B cell (primary cell): ENCODE measurements at regions not wholly inside any gene's neighbourhood (a gene's known extent, or its start where the extent isn't known, plus 50 kb on each side); places are given as distances from the start of the nearest gene placed in this dataset.
"Not testable (repeated sequence)": the region's sequence is repeated elsewhere in the genome, so short reads cannot be mapped to it uniquely, and the experiment has no call there.

ENCODE experiments used
- ATAC-seq: fragments of 200-7000 bp; cut with Tn5 transposase; one replicate; pipeline ENCODE4 v1.10.0; 2021; ENCODE audit warnings: low read depth, mild to moderate bottlenecking, moderate number of reproducible peaks, moderate library complexity
- CTCF ChIA-PET: fragments of 350-600 bp; sonication (Branson Sonifier 250); formaldehyde crosslinking; loops from one replicate; lab custom pipeline; 2021; ENCODE audit warnings: antibody characterized with exemption, inconsistent platforms; lab: Charles Lee
- POLR2A ChIA-PET: fragments of 350-600 bp; sonication (Branson Sonifier 250); formaldehyde crosslinking; loops from one replicate; lab custom pipeline; 2021; ENCODE audit warnings: antibody characterized with exemption; lab: Charles Lee
- DNase-seq: peaks from one replicate; pipeline ENCODE4 v3.0.0; 2013
- H2AFZ ChIP-seq: 2 replicates; pipeline ENCODE4 v1.6.1; 2012; ENCODE audit warnings: mild to moderate bottlenecking, low read depth, low read length; ENCODE audit not compliant: insufficient read depth, poor library complexity, severe bottlenecking
- H3K27ac ChIP-seq, 2 donors: 1 replicate in 1 of 2; 2 replicates in 1 of 2; pipeline ENCODE4 v1.5.1; 2012 to 2013; ENCODE audit warnings: low read length in 2 of 2, mild to moderate bottlenecking in 2 of 2, moderate library complexity in 1 of 2
- H3K27me3 ChIP-seq, 4 experiments: fragments of 200-600 bp in 1 of 4; sonication (generic) in 1 of 4; replicated peaks in 1 of 4; 1 replicate in 2 of 4; 2 replicates in 2 of 4; pipeline versions ENCODE4 v1.6.1 to v1.7.0; 2013 to 2016; ENCODE audit warnings: low read length in 3 of 4, mild to moderate bottlenecking in 2 of 4, mixed read lengths in 1 of 4, moderate library complexity in 1 of 4; ENCODE audit not compliant: insufficient read depth in 4 of 4, control insufficient read depth in 3 of 4; ENCODE audit errors: control extremely low read depth in 1 of 4
- H3K36me3 ChIP-seq, 2 experiments: replicated peaks in 1 of 2; 1 replicate in 1 of 2; 2 replicates in 1 of 2; pipeline versions ENCODE4 v1.6.1 to v1.7.1; 2013; ENCODE audit warnings: low read length in 1 of 2; ENCODE audit not compliant: insufficient read depth in 2 of 2, control insufficient read depth in 1 of 2; ENCODE audit errors: control extremely low read depth in 1 of 2, extremely low read depth in 1 of 2
- H3K4me1 ChIP-seq, 2 donors: fragments of 200-600 bp in 1 of 2; sonication (generic) in 1 of 2; 1 replicate in 1 of 2; 2 replicates in 1 of 2; pipeline versions ENCODE4 v1.5.1 to v1.6.1; 2013 to 2017; ENCODE audit warnings: low read length in 2 of 2; ENCODE audit not compliant: control insufficient read depth in 2 of 2, insufficient read depth in 2 of 2
- H3K4me2 ChIP-seq: replicated peaks from 2 replicates; pipeline ENCODE3; 2012; ENCODE audit warnings: mild to moderate bottlenecking, low read depth, low read length; ENCODE audit not compliant: poor library complexity, severe bottlenecking
- H3K4me3 ChIP-seq, 5 experiments: fragments of 200-600 bp in 1 of 5; sonication (generic) in 1 of 5; 1 replicate in 3 of 5; 2 replicates in 2 of 5; pipeline versions ENCODE4 v1.5.1 to v1.7.0; 2011 to 2016; ENCODE audit warnings: low read length in 4 of 5, mild to moderate bottlenecking in 4 of 5, low read depth in 2 of 5, control low read depth in 1 of 5, moderate library complexity in 1 of 5; ENCODE audit not compliant: insufficient read depth in 1 of 5; ENCODE audit errors: control extremely low read depth in 1 of 5, extremely low read depth in 1 of 5
- H3K79me2 ChIP-seq: fragments of 200-600 bp; sonication (generic); one replicate; pipeline ENCODE4 v1.6.0; 2016; ENCODE audit warnings: low read length; ENCODE audit not compliant: control insufficient read depth, insufficient read depth
- H3K9ac ChIP-seq: fragments of 200-600 bp; sonication (generic); 2 replicates; pipeline ENCODE4 v1.6.1; 2017; ENCODE audit warnings: mild to moderate bottlenecking, low read length, moderate library complexity
- H3K9me3 ChIP-seq, 3 donors: one replicate each; pipeline versions ENCODE4 v1.6.1 to v1.7.1; 2013; ENCODE audit warnings: low read length in 2 of 3; ENCODE audit not compliant: control insufficient read depth in 2 of 3, insufficient read depth in 1 of 3; ENCODE audit errors: control extremely low read depth in 1 of 3
- H4K20me1 ChIP-seq: 2 replicates; pipeline ENCODE4 v1.6.0; 2012; ENCODE audit warnings: mild to moderate bottlenecking, low read length; ENCODE audit not compliant: insufficient read depth, control insufficient read depth, poor library complexity, severe bottlenecking
- H3K27ac Mint-ChIP-seq: one replicate; pipeline ENCODE4 v1.8.0; 2021; ENCODE audit warnings: mixed read lengths
- H3K27me3 Mint-ChIP-seq: one replicate; pipeline ENCODE4 v1.8.0; 2021; ENCODE audit warnings: mixed read lengths
- H3K4me1 Mint-ChIP-seq: one replicate; pipeline ENCODE4 v1.8.0; 2021; ENCODE audit warnings: mixed read lengths
- H3K4me3 Mint-ChIP-seq: one replicate; pipeline ENCODE4 v1.8.0; 2021; ENCODE audit warnings: mixed read lengths
- H3K9me3 Mint-ChIP-seq: one replicate; pipeline ENCODE4 v1.8.0; 2022; ENCODE audit warnings: mixed read lengths; ENCODE audit not compliant: insufficient read depth
- EZH2 ChIP-seq: IDR thresholded peaks from 2 replicates; pipeline ENCODE4 v1.6.1; 2012; ENCODE audit warnings: borderline replicate concordance, low read depth, mild to moderate bottlenecking, moderate library complexity, low read length; ENCODE audit not compliant: insufficient read depth, poor library complexity, severe bottlenecking
- WGBS: methylation state at CpG from one replicate; pipeline ENCODE4 v1.1.5; 2013; ENCODE audit warnings: missing lambda C conversion rate; ENCODE audit not compliant: insufficient coverage; 5-methylcytosine and 5-hydroxymethylcytosine counted together
- intact Hi-C: fragments of 100-400 bp; cut with micrococcal nuclease; formaldehyde crosslinking; loops from one replicate; pipeline ENCODE4 v1.10.0; 2022
- TF ChIP-seq, protein P1 (sequence below): fragments of 200-600 bp; IDR thresholded peaks from one replicate; pipeline ENCODE4 v1.8.0; 2022; ENCODE audit warnings: antibody characterized with exemption, mild to moderate bottlenecking

DNA sequence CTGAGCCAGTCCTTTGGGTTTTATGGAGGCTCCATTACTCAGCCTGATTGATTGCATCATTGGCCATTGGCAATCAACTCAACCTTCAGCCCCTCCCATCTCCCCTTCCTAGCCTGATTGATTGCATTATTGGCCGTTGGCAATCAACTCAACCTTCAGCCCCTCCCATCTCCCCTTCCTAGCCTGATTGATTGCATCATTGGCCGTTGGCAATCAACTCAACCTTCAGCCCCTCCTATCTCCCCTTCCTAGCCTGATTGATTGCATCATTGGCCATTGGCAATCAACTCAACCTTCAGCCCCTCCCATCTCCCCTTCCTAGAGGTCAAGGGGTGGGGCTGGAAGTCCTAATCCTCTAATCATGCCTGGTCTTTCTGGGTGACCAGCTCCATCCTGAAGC lies 103.8 kb upstream of the LRPAP1 start:
- H3K27me3 Mint-ChIP-seq, H3K4me1 ChIP-seq, intact Hi-C loops, H3K9ac ChIP-seq, H4K20me1 ChIP-seq, H3K4me3 Mint-ChIP-seq, POLR2A ChIA-PET, H3K4me3 ChIP-seq, H3K9me3 Mint-ChIP-seq, ATAC-seq, H3K27ac ChIP-seq, H3K27ac Mint-ChIP-seq, CTCF ChIA-PET, H2AFZ ChIP-seq, H3K27me3 ChIP-seq, DNase-seq, H3K4me1 Mint-ChIP-seq, H3K36me3 ChIP-seq, H3K4me2 ChIP-seq, H3K79me2 ChIP-seq: not testable (repeated sequence)
- H3K9me3 ChIP-seq: peaks cover 0 to 16% (median 0%) of the 10 kb centered on the region in 3 donors
- 60% methylated on average over 2 of the region's 2 CpGs for WGBS

DNA sequence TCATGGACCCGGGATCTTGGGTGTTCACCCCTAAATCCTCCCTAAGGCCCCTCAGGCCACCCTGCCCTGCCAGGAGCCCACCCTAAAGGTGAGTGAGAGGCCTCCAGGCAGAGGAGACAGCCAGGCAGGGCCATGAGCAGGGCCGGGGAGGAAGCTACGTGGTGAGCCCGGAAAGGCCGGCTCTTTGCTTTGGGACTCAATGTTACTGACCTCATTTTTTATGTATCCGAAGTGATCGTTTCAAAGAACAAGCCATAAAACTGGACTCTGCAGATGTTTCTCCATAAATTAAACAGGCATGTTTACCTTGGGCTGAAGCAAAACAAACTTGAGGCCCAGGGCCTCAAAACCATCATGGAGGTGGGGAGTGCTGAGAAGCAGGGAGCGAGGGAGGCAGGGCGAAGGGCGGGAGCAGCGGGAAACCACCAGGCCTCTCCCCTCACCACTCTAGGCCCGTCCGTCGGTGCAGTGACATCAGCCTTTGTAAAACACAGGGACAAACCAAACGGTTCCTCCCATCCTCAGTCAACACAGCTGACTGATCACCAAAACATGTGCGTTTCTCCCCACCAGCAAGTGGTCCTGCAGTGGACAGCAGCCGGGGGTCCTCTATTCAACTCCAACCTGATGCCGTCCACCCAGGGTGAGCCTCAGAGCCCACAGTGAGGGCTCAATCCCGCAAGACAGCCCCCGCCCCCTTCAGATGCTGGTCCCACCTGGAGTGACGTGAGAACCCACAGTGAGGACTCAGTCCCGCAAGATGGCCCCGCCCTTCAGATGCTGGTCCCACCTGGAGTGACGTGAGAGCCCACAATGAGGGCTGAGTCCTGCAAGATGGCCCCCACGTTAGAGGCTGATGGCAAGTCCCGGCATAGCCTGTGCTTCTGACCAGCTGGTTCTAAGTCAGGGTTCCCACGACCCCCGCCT lies 102.9 kb upstream of the LRPAP1 start:
- Mint-ChIP-seq H3K4me1 (no peaks in the 10 kb centered on the region), H3K9me3 (peaks cover 2% of the 10 kb centered on the region), H3K27me3 (no peaks in the 10 kb centered on the region), H3K27ac (no peak overlapping the region), H3K4me3 (no peak overlapping the region)
- Histone ChIP-seq H3K36me3 (no peaks in the 10 kb centered on the region), H4K20me1 (no peaks in the 10 kb centered on the region), H3K4me2 (no peak overlapping the region), H2AFZ (no peak overlapping the region), H3K4me3 (no peak overlapping the region), H3K79me2 (no peaks in the 10 kb centered on the region), H3K27me3 (no peaks in the 10 kb centered on the region), H3K9ac (no peak overlapping the region), H3K27ac (no peak overlapping the region), H3K9me3 (peaks cover 0 to 16% (median 0%) of the 10 kb centered on the region in 3 donors), H3K4me1 (no peaks in the 10 kb centered on the region)
- ATAC-seq: no peak
- TF ChIP-seq EZH2: no peak
- TF ChIP-seq, protein P1, sequence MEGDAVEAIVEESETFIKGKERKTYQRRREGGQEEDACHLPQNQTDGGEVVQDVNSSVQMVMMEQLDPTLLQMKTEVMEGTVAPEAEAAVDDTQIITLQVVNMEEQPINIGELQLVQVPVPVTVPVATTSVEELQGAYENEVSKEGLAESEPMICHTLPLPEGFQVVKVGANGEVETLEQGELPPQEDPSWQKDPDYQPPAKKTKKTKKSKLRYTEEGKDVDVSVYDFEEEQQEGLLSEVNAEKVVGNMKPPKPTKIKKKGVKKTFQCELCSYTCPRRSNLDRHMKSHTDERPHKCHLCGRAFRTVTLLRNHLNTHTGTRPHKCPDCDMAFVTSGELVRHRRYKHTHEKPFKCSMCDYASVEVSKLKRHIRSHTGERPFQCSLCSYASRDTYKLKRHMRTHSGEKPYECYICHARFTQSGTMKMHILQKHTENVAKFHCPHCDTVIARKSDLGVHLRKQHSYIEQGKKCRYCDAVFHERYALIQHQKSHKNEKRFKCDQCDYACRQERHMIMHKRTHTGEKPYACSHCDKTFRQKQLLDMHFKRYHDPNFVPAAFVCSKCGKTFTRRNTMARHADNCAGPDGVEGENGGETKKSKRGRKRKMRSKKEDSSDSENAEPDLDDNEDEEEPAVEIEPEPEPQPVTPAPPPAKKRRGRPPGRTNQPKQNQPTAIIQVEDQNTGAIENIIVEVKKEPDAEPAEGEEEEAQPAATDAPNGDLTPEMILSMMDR: no peak
- ChIA-PET CTCF (no interaction called here), POLR2A (no interaction called here)
- intact Hi-C loops: no loop called here
- 78% methylated on average over 27 of the region's 28 CpGs for WGBS
- no peak for DNase-seq
